GM19043 (cell line): ENCODE measurements at regions not wholly inside any gene's neighbourhood (a gene's known extent, or its start where the extent isn't known, plus 50 kb on each side); places are given as distances from the start of the nearest gene placed in this dataset.

Experiments
- ATAC-seq: cut with Tn5 transposase; IDR thresholded peaks from one replicate; pipeline ENCODE4 v1.9.1; 2021; ENCODE audit warnings: low read depth; ENCODE audit not compliant: unreplicated experiment

DNA sequence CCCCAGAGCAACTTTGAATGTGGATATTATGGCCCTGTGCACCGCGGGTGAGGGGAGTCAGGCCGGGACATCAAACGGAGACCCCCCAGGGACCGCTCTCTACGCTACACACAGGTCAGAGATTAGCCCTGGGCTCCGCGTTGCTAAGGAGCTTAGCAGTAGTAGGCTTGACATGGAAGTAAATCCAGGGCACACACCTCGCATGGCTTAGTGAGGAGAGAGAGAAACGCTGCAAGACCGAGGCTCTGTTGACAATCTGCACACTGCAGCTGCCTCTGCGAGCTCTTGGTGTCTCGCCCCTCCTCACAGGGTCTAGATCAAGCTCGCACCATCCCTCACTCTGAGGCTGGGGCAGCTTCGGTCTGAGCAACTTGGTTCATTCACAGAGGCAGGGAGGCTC is 116.1 kb upstream of the CDH4 start:
- no peak for ATAC-seq

DNA sequence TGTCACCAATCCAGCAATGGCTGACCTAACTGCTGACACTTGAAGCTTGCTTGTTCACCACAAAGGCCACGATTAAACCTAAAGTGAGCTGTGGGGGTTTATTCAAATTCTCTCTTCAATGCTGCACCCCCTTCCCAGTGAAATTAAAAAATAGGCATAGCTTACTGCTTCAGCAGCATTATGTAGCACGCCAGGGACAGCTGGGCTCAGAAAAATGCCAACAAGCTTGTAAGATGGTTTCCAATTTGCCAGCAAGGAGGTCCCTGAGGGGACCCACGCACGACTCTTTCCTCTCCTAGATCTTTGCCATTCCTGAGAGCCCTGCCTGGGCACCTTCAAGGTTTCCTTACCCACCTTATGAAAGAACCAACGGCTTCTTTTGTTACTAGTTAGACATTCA is 113.5 kb upstream of the CDH4 start:
- no peak for ATAC-seq

DNA sequence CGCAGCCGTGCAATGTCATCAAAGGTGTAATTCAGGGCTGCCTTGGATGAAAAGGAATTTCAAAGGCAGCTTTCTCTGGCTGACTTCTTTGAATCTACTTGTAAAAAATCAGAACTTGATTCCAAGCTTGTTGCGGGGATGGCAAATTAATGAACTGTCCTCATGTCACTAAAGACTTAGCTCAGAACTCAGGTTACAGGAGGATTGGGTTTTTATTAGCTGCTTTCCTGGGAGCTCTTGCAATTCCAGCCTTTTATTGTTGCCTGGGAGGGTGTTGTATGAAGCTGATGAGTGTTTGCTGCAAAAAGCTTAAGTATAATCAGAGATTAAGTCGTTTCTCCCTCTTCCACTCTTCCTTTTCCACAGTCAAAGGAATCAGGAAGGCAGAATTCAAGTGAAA is 113.0 kb upstream of the CDH4 start:
- no peak for ATAC-seq

DNA sequence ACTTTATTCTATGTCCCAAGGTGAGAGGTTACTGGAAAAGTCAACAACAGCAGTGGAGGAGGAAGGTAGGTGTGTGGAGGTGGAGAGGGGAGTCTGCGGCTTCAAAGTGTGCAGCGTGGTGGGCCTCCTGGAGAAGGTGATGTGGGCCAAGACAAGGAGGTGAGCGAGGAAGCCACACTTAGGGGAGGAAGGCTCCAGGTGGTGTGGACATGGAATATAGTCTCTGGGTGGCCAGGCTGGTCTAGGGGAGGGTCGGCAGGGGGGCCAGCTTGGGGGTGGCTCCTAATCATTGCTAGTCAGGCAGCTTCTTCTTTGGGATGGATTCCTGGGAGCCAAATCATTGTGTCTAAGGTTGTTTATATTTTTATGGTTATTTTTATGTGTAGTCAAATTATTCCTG is 111.5 kb upstream of the CDH4 start:
- no peak for ATAC-seq

DNA sequence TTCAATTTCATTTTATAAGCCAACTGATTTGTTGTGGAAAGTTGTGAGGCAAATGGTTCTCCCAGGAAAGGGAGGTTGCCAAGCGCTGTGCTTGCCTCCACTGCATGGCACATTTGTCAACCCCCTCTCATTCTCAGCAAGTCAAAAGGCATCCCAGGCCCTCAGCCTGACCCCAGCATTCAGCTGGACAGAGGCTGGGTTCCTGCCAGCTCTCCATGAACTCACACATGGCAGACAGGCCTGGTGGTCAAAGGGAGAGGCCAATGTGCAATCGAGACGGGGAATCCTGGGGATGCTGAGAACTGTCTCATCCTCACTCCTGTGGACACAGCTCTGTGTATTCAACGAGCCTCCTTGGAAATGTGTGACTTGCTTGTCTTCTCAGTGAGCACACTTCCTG is 106.0 kb upstream of the CDH4 start:
- ATAC-seq: no peak

DNA sequence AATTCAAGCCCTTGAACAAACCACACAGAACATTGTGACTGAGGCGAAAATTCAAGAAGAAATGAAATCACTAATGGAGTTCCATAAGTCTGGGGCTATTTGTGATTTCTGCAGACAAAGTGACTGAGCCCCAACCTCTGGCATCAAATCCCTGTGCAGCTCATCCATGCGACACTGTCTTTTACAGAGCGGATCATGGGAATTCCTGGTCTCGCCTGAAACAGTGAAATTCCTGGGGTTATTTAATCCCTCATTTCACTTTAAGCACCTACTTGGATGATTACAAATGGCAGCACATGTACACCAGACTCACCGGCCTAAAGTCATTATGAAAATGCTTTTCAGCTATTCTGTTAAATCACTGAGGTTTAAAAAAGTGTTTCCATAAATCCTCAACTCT is 102.4 kb upstream of the CDH4 start:
- ATAC-seq: no peak

DNA sequence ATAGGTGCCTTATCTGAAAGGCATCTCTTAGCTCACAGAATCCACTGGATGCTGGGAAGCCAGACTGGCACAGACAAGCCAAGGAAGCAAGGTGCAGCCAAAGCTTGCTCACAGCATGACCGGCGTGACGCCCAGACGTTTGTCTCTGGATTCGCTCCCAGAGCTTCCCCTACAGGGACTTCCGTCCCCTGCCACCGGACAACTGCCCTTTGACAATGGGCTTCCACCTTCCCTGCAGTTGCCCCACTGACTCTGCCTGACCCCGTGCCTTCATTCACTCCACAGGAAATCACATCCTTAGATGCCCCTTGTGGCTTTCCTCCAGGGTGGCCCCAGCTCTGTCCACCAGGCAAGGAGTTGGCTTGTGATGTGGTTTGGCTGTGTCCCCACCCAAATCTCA is 94.8 kb upstream of the CDH4 start:
- ATAC-seq: no peak

DNA sequence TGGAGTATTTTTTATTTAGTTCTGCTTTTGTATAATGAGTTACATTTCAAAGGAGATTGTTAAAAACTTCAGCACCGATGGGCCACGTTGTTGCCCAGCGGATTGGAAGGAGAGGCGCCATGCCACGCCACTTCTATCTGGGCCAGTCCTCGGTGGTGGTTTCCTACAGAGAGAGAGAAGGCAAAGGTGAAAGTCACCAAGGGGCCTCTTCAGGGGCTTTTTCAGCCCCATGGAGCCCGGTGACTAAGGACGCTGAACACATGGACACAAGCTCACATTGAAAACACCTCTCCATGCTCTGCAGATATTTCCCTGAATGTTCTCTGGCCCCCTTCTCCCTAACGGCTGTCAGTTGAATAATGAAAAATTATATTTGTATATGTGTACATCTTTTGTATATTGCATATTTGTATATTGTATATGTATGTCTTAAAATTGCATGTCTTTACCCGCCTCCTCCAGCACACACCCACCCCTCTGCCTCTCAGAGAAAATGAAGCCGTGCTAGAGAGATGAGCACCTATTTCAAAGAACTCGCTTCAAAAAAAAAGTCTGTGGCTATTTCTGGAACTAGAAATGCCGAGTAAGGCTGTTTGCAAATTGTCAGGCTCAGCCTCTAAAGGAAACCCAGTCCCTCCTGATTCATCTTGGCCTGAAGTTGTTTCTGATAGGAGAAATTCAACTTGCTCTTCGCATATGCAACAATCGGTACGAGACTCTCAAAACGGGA is 91.9 kb upstream of the CDH4 start:
- no peak for ATAC-seq

DNA sequence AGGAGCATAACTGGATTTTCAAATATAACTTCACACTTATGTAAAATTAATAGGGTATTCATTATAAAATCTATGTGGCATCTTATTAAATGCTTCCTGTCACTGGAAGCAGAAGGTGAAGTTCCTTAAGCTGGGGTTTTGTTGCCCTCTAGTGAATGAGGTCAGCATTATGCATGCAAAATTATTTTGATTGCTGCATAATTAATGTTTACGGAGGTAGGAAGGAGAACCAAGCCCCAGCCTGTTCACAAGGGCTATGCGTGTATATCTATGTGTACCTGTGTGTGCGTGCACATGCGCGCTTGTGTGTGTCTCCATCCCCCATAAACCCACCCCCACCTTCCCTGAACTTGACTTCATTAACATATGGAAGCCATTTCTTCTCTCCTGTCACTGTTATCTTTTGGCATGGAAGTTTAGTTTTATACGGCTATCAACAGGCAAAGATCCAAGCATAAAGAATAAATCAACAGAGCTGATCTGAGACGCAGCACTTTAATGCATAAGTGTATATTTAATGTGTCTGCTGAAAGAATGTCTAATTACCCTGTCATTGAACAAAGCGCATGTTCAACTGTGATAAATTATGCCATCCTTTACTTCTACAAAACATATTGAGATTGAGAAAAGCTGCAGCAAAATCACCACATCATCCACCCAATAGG is 90.2 kb upstream of the CDH4 start:
- no peak for ATAC-seq

DNA sequence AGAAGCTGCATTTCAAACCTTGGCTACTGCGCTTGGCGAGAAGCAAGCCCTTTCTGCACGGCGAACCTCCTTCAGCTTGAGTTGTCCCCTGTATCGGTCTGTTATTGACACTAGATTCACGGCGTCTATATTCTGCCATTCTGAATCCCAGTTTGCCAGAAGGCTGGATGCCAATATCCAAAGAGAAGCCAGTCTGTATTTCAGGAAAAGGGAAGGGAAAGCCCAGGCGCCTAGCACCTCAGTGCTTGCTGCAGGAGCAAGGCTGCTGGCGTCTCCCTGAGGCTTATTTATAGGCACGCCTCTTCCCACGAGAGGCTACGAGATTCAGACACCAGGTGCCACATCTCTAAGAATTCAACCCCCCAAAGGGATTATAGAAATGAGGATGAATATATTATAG is 89.6 kb upstream of the CDH4 start:
- no peak for ATAC-seq

DNA sequence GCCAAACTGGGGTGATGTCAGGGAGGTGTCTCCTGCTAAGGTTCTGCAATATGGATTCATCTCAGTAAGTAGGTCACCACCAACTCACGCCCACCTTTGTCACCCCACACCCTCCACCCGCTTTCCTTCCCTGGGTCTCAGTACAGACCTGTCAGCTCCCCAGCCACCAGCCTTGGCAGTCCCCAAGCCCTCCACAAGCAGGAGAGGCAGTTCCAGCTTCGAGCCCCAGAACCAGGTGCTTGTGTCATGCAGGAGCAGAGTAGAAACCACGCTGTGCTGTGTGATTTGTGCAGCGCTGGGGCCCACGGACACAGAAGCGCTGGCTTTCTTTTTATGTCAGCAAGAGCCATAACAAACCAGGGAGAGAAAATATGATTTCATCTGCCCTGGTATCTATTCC is 89.0 kb upstream of the CDH4 start:
- ATAC-seq: no peak

DNA sequence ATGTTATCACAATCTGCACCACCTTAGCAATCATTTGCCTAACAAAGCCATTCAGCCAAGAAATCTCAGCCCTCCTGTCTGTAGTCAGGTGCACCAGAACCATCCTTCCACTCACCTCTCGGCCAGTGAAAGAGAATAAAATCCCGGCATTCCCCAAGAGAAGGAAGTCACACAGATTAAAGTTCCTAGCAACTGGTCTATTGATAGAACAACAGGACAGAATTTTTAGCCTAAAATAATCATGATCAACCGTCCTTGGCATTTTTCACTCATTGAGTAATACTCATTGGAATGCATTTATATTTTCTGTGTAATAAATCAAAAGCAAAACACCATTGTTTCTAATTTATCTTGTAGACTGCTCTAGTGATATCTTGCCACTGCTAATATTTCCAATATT is 85.7 kb upstream of the CDH4 start:
- ATAC-seq: no peak

DNA sequence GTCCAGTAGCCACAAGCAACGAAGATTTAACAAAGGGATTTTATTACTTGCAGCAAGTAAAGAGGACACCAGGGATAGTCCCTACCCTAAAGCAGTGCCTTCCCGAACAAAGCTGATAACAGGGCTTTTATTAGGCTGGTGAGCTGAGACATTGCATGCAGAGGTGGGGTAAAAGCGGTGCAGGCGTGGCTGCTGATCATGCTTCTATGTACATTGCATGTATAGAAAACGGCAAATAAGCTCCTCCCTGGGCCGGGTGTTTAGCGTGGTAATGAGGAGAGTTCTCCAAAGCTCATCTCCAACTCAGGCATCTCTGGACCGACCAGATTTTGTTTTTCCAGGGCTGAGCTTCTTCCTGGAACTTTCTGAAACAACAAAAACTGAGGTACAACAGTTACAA is 83.5 kb upstream of the CDH4 start:
- ATAC-seq: no peak

DNA sequence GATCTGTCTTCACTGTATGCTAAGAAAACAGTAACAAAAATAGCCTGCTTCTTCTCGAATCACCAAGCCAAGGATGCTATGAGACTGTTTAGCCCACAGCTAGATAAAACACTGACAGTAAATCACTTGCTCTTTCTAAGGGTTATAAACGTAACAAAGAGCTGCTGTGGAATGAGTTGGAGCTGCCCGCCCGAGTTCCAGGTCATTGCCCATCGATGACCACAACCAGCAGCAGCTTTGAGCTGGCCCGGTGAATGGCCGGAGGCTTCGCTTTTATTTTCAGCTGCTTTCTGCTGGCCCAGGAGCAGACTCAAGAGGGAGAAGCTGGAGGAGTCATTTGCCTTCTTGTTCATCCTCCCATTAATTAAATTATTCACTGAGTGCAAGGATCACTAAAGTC is 82.2 kb upstream of the CDH4 start:
- no peak for ATAC-seq

DNA sequence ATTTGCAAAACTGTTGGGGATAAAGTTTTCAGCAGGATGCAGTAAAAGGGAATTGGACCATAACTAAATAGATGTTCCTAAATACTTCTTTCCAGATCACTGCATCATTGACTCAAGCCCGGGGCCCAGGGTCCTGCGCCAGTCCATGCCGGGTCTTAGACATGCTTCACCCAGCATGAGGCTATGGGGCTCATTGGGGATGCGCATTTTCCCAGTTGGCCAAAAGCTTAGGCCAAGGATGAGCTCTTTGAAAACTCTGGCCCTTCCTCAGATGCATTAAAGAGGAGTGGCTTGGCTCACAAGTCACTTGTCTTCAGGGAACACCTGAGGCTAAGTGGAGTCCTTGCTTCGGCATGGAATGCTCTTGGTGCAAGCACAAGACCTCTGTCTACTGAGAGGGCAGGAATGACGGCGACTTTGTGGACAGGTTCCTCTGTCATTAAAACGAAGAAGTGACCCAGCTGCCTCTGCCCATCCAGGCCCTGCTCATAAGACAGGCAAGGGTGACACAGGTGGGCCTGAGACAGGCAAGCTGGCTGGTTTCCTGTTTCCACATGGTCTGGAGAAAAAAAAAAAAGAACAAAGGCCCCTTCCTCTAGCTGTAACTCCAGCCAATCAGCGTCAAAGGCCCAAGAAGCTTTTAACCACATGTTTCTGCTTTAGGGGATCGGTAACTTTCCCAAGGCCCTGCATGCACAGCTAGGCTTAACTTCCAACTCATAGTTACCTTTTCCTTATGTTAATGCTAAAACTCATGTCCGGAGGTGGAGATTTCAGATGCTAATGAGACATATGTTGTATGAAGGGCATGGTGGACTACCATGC is 81.4 kb upstream of the CDH4 start:
- no peak for ATAC-seq

DNA sequence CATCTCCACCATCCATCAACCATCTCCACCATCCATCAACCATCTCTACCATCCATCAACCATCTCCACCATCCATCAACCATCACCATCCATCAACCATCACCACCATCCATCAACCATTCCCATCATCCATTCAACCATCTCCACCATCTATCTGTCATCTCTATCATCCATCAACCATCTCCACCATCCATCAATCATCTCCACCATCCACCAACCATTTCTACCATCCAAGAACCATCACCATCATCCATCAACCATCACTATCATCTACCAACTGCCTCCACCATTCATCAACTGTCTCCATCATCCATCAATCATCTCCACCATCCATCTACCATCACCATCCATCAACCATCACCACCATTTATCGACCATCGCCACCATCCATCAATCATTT is 78.8 kb upstream of the CDH4 start:
- no peak for ATAC-seq

DNA sequence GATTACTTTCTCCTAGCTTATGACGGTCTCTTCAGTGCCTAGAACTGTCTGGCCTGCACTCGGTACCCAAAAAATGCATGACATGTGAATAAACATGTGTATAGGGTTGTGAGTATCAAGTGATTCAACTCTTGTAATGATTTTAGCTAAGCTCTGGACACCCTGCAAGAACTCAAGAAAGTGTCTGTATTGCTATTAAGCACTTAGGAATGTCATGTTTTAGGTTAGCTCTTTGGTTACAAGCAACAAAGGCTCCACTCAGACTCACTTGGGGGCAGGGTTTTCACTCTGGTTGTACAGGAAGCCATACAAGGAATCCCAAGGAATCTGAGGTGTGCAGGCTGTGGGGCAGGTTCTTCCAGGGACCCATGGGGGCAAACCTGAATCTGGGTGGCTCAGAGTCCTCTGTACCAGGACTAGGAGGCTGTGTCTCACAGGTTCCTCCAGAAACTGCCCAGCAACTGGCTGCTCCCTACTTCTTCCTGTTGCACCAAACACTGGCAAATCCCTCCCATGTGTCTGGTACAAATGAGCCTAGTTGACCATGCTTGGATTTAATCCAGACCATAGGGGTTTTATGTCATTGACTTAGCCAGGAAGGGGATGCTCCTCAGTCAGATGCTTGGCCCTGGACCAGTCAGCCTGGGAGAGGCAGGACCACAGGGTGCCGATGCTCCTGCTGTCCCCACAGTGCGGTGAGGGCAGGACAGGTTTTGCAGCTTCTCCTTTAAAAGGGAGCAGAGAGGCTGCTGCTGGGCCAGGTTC is 77.9 kb upstream of the CDH4 start:
- ATAC-seq: no peak

DNA sequence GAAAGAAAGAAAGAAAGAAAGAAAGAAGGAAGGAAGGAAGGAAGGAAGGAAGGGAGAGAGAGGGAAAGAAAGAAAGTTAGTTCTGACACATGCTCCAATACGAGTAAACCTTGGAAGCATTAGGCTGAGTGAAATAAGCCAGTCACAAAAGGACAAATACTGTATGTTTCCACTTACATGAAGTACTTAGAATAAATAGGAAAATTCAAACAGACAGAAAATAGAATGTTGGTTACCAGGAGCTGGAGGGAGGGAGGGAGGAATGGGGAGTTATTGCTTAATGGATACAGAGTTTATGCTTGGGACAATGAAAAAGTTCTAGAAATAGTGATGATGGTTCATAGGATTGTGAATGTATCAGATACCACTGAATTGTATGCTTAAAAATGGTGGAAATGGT is 75.2 kb upstream of the CDH4 start:
- no peak for ATAC-seq

DNA sequence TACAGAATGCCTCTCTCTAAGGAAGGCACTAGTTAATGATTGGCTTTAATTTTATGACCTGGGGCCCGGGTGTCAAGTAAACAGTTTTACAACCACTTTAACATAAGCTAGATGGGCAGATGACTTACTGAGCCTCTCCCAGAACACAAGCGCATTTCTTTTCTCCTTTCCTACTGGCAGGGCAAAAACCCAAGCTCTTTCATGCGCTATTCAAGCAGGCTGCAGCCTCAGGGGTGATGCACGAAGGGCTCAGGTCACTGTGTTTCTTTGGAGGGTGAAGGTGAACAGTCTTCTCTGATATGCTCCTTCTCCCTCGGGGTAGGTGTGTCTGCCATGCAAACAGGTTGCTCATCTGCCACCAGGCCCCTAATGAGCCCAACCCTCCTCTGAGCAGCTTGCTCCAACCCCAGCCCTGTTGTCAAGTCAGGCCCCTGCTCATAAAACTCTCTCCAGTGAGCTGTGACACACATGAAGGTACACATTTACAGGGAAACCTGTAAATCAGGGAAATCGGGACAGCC is 73.5 kb upstream of the CDH4 start:
- no peak for ATAC-seq

DNA sequence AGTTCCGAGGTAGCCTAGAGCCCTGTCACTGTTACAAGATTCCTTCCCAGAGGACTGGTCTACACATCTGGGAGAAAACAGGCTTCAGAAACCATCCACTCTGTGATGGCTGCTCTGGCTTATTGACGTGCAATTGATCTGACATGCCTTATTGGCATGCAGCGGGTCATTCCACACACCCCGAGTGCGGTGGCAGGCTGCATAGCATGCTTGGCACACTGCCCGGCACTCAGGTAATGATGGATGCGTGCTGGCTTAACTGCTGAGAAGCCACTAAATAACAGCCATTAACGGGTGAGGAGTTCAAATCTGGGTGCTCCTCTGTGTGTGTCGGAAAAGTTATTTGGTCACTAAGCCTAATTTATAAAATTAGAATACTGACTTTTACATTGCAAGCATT is 67.9 kb upstream of the CDH4 start:
- ATAC-seq: no peak

DNA sequence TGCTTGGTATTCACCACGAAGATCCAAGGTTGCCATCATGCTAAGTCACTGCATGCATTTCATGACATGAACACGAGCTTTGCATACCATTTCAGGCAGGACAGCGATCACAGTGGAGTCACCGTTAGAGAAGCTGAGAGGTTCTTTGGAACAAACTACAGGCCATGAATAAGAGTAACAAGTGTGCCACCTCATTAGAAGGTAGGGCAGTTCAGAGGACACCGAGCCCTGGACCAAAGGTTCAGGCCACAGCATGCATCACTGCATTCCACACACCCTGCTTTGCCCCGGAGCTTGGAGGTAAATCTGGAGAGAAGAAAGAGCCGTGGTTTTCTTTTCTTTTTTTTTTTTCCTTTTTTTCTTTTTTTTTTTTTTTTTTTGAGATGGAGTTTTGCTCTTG is 66.9 kb upstream of the CDH4 start:
- no peak for ATAC-seq
